Tibial nerve (tissue), 4 donors: ENCODE measurements at regions not wholly inside any gene's neighbourhood (a gene's known extent, or its start where the extent isn't known, plus 50 kb on each side); places are given as distances from the start of the nearest gene placed in this dataset.

Experiments
- DNase-seq, 2 donors: peaks; one replicate each; pipeline ENCODE4 v3.0.0-alpha.2; 2019; ENCODE audit warnings: low spot score in 2 of 2
- H3K27ac ChIP-seq, 4 donors: fragments of 200-600 bp; sonication (generic) in 3 of 4; one replicate each; pipeline ENCODE4 v1.5.1; 2017 to 2019; ENCODE audit warnings: mild to moderate bottlenecking in 1 of 4
- H3K27me3 ChIP-seq, 2 donors: fragments of 200-600 bp; sonication (generic) in 1 of 2; one replicate each; pipeline versions ENCODE4 v1.5.1 to v1.6.0; 2017 to 2019
- H3K36me3 ChIP-seq, 3 donors: fragments of 200-600 bp; sonication (generic); one replicate each; pipeline ENCODE4 v1.5.1; 2018 to 2019
- H3K4me1 ChIP-seq, 4 donors: fragments of 200-600 bp; sonication (generic) in 3 of 4; one replicate each; pipeline ENCODE4 v1.5.1; 2017 to 2019
- H3K4me3 ChIP-seq, 4 donors: fragments of 200-600 bp; sonication (generic) in 3 of 4; one replicate each; pipeline ENCODE4 v1.5.1; 2017 to 2019; ENCODE audit warnings: mild to moderate bottlenecking in 1 of 4, moderate library complexity in 1 of 4
- H3K9me3 ChIP-seq, 4 donors: fragments of 200-600 bp; sonication (generic) in 3 of 4; one replicate each; pipeline ENCODE4 v1.5.1; 2017 to 2019
- EP300 ChIP-seq, 2 donors: sonication (generic); formaldehyde crosslinking; IDR thresholded peaks; one replicate each; pipeline ENCODE4 v1.6.1; 2017; ENCODE audit warnings: antibody characterized with exemption in 2 of 2, mild to moderate bottlenecking in 1 of 2
- POLR2A ChIP-seq, 2 donors: fragments of 450-650 bp; IDR thresholded peaks; one replicate each; pipeline ENCODE4 v1.6.1; 2017; ENCODE audit warnings: antibody characterized with exemption in 2 of 2, mild to moderate bottlenecking in 2 of 2, moderate library complexity in 2 of 2
- WGBS, 2 donors: methylation state at CpG; one replicate each; pipeline ENCODE4 v1.1.5; 2018; 5-methylcytosine and 5-hydroxymethylcytosine counted together
- TF ChIP-seq, protein P1 (sequence below), 5 experiments: fragments of 200-600 bp in 3 of 5; fragments of 450-650 bp in 2 of 5; sonication (generic) in 3 of 5; IDR thresholded peaks; one replicate each; pipeline ENCODE4 v1.5.1; 2016 to 2019; ENCODE audit warnings: antibody characterized with exemption in 5 of 5, mild to moderate bottlenecking in 3 of 5, moderate library complexity in 2 of 5

DNA sequence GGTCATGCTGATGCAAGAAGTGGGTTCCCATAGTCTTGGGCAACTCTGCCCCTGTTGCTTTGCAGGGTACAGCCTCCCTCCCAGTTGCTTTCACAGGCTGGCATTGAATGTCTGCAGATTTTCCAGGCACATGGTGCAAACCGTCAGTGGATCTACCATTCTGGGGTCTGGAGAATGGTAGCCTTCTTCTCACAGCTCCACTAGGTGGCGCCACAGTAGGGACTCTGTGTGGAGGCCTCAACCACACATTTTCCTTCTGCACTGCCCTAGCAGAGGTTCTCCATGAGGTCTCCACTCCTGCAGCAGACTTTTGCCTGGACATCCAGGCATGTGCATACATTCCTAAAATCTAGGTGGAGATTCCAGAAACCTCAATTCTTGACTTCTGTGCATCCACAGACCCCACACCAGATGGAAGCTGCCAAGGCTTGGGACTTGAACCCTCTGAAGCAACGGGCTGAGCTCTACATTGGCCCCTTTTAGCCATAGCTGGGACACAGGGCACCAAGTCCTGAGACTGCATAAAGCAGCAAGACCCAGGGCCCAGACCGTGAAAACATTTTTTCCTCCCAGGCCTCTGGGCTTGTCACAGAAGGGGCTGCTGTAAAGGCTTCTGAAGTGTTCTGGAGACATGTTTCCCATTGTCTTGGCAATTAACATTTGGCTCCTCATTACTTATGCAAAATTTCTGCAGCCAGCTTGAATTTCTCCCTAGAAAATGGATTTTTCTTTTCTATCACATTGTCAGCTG lies 466.2 kb upstream of the PBX1 start:
- H3K27me3 ChIP-seq: no peaks in the 10 kb centered on the region
- peaks cover 0 to 11% (median 0%) of the 10 kb centered on the region in 4 donors for H3K9me3 ChIP-seq
- H3K4me1 ChIP-seq: no peaks in the 10 kb centered on the region
- WGBS, 2 donors: 85 to 87% methylated on average over 4 of the region's 4 CpGs
- TF ChIP-seq POLR2A (IDR thresholded peaks at IDR 0.05): no peak
- no peak for TF ChIP-seq EP300 (IDR thresholded peaks at IDR 0.05)
- TF ChIP-seq, protein P1, sequence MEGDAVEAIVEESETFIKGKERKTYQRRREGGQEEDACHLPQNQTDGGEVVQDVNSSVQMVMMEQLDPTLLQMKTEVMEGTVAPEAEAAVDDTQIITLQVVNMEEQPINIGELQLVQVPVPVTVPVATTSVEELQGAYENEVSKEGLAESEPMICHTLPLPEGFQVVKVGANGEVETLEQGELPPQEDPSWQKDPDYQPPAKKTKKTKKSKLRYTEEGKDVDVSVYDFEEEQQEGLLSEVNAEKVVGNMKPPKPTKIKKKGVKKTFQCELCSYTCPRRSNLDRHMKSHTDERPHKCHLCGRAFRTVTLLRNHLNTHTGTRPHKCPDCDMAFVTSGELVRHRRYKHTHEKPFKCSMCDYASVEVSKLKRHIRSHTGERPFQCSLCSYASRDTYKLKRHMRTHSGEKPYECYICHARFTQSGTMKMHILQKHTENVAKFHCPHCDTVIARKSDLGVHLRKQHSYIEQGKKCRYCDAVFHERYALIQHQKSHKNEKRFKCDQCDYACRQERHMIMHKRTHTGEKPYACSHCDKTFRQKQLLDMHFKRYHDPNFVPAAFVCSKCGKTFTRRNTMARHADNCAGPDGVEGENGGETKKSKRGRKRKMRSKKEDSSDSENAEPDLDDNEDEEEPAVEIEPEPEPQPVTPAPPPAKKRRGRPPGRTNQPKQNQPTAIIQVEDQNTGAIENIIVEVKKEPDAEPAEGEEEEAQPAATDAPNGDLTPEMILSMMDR (IDR thresholded peaks at IDR 0.05): no peak
- H3K27ac ChIP-seq: no peak overlapping the region
- H3K36me3 ChIP-seq: no peaks in the 10 kb centered on the region
- DNase-seq: no peak
- no peak overlapping the region for H3K4me3 ChIP-seq

DNA sequence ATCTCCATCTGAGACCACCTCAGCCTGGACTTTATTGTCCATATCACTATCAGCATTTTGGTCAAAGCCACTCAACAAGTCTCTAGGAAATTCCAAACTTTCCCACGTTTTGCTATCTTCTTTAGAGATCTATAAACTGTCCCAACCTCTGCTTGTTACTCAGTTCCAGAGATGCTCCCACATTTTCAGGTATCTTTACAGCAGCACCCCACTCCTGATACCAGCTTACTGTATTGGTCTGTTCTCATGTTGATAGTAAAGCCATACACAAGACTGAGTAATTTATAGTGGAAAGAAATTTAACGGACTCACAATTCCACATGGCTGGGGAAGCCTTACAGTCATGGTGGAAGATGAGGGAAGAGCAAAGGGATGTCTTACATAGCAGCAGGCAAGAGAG lies 465.4 kb upstream of the PBX1 start:
- Histone ChIP-seq H3K27ac (no peak overlapping the region), H3K36me3 (no peaks in the 10 kb centered on the region), H3K9me3 (peaks cover 0 to 11% (median 0%) of the 10 kb centered on the region in 4 donors), H3K4me3 (no peak overlapping the region), H3K4me1 (no peaks in the 10 kb centered on the region), H3K27me3 (no peaks in the 10 kb centered on the region)
- DNase-seq: no peak
- WGBS, 2 donors: 57 to 89% methylated on average over 2 of the region's 2 CpGs
- no peak for TF ChIP-seq POLR2A (IDR thresholded peaks at IDR 0.05)

DNA sequence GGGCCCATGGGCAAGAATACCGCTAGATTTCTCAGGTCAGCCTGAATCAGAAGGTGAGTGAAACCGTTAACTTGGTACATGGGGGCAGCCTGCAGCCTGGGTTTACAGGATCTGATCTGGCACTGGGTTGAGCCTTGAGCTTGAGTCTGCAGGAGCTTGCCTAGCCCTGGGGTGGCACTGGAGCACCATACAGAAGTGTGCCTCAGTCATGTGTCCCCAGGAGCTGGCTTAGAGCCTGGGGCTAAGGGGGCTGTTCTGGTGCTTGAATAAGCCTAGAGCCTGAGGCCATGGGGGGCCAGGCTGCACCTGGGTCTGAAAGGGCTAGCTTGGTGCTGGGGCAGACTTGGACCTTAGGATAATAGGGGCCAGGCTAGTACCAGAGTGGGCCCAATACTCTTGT lies 457.2 kb upstream of the PBX1 start:
- Histone ChIP-seq H3K27me3 (no peaks in the 10 kb centered on the region), H3K9me3 (no peaks in the 10 kb centered on the region), H3K36me3 (no peaks in the 10 kb centered on the region), H3K4me1 (no peaks in the 10 kb centered on the region), H3K4me3 (no peak overlapping the region), H3K27ac (no peak overlapping the region)
- TF ChIP-seq EP300 (IDR thresholded peaks at IDR 0.05) (no peak), POLR2A (IDR thresholded peaks at IDR 0.05) (no peak)
- TF ChIP-seq, protein P1 (IDR thresholded peaks at IDR 0.05): no peak
- 94 to 100% methylated on average over 2 of the region's 2 CpGs for WGBS, 2 donors
- DNase-seq: no peak

DNA sequence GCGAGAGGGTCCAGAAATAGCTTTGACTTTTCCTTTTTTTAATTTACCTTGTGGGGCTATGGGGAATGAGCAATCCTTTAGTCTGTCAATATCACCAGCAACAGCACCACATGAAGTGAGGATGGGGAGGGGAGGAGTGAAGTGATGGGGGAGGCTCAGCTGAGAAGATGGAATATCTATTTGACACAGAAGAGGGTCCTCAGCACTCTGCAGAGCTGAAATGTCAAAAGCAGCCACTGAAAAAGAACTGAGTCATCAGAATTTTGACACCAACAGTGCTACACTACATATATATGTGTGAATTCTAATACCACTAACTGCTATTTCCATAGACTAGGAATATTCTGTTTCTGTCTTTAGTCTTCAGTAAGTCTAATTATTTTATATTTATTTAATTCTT lies 427.0 kb upstream of the PBX1 start:
- no peak overlapping the region for H3K27ac ChIP-seq
- WGBS, 2 donors: 73 to 90% methylated on average over 1 of the region's 1 CpG
- no peak for TF ChIP-seq EP300 (IDR thresholded peaks at IDR 0.05)
- TF ChIP-seq, protein P1 (IDR thresholded peaks at IDR 0.05): no peak
- TF ChIP-seq POLR2A (IDR thresholded peaks at IDR 0.05): no peak
- H3K36me3 ChIP-seq: no peaks in the 10 kb centered on the region
- no peaks in the 10 kb centered on the region for H3K4me1 ChIP-seq
- no peak for DNase-seq
- H3K27me3 ChIP-seq: no peaks in the 10 kb centered on the region
- H3K9me3 ChIP-seq: peaks cover 0 to 4% (median 0%) of the 10 kb centered on the region in 4 donors
- no peak overlapping the region for H3K4me3 ChIP-seq

DNA sequence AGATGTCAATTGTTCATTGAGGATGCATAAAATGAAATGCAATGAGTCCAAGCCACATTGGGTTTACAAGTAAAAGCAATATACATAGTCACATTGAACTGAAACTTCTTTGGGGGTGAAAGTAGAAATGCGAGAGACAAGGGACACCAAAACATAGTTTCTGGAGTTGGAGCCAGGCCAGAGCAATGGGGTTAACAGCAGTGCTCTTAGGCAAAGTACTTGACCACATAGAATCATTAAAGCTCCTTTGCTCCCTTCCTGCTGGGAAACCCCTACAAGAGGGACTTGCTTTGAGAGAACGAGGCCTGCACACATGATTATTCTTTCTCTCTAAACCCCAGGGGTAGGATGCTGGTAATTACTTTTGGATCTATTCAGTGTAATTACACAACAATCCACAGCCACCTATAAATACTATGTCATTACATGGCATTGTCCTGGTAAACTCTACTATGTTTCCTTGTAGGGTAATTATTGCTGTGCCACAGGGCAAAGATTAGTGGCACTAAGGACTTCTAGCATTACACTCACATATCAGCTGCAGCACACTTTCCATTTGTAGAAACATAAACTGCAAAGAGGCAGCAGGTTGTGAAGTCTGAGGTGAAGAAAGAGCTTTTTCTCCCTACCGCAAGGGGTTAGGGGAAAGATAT lies 421.6 kb upstream of the PBX1 start:
- Histone ChIP-seq H3K4me1 (no peaks in the 10 kb centered on the region), H3K27me3 (no peaks in the 10 kb centered on the region), H3K4me3 (no peak overlapping the region), H3K27ac (no peak overlapping the region), H3K9me3 (no peaks in the 10 kb centered on the region), H3K36me3 (no peaks in the 10 kb centered on the region)
- DNase-seq: no peak
- TF ChIP-seq, protein P1 (IDR thresholded peaks at IDR 0.05): no peak
- TF ChIP-seq EP300 (IDR thresholded peaks at IDR 0.05) (no peak), POLR2A (IDR thresholded peaks at IDR 0.05) (no peak)
- 59 to 64% methylated on average over 3 of the region's 3 CpGs for WGBS, 2 donors
